MM.1S (cell line): ENCODE measurements at regions not wholly inside any gene's neighbourhood (a gene's known extent, or its start where the extent isn't known, plus 50 kb on each side); places are given as distances from the start of the nearest gene placed in this dataset.

Experiments
- DNase-seq: peaks from one replicate; pipeline ENCODE4 v3.0.0-alpha.2; 2015
- H2AFZ ChIP-seq: fragments of 300-600 bp; sonication (generic); 2 replicates; pipeline ENCODE4 v1.6.0; 2016; ENCODE audit warnings: antibody characterized with exemption, low read length
- H3F3A ChIP-seq: fragments of 300-600 bp; sonication (generic); 2 replicates; pipeline ENCODE4 v1.6.1; 2016; ENCODE audit warnings: mild to moderate bottlenecking, antibody characterized with exemption, low read length, moderate library complexity, mixed read lengths; ENCODE audit not compliant: insufficient read depth
- H3K27ac ChIP-seq: fragments of 300-600 bp; sonication (generic); 2 replicates; pipeline ENCODE4 v1.5.1; 2016; ENCODE audit warnings: mild to moderate bottlenecking, low read length
- H3K27me3 ChIP-seq: fragments of 300-600 bp; sonication (generic); replicated peaks from 2 replicates; pipeline ENCODE4 v1.6.0; 2016; ENCODE audit warnings: low read length; ENCODE audit not compliant: insufficient read depth
- H3K36me3 ChIP-seq: fragments of 300-600 bp; sonication (generic); replicated peaks from 2 replicates; pipeline ENCODE4 v1.6.1; 2016; ENCODE audit warnings: mild to moderate bottlenecking, low read length, mixed read lengths; ENCODE audit not compliant: insufficient read depth
- H3K4me1 ChIP-seq: fragments of 300-600 bp; sonication (generic); 2 replicates; pipeline ENCODE4 v1.6.1; 2016; ENCODE audit warnings: low read length, mixed read lengths
- H3K4me2 ChIP-seq: fragments of 300-600 bp; sonication (generic); 2 replicates; pipeline ENCODE4 v1.6.0; 2016; ENCODE audit warnings: low read depth, low read length
- H3K4me3 ChIP-seq: fragments of 300-600 bp; sonication (generic); 2 replicates; pipeline ENCODE4 v1.5.1; 2016; ENCODE audit warnings: low read length, mixed read lengths
- H3K79me2 ChIP-seq: fragments of 300-600 bp; sonication (generic); 2 replicates; pipeline ENCODE4 v1.6.1; 2016; ENCODE audit warnings: mixed run types, low read length, mixed read lengths
- H3K9ac ChIP-seq: fragments of 300-600 bp; sonication (generic); 2 replicates; pipeline ENCODE4 v1.6.1; 2016; ENCODE audit warnings: low read length, mixed read lengths
- H3K9me2 ChIP-seq: fragments of 300-600 bp; sonication (generic); replicated peaks from 2 replicates; pipeline ENCODE4 v1.6.1; 2016; ENCODE audit warnings: mild to moderate bottlenecking, low read length, mixed read lengths; ENCODE audit not compliant: insufficient read depth
- H3K9me3 ChIP-seq: fragments of 300-600 bp; sonication (generic); replicated peaks from 2 replicates; pipeline ENCODE4 v1.6.1; 2016; ENCODE audit warnings: mild to moderate bottlenecking, low read length, mixed read lengths; ENCODE audit not compliant: insufficient read depth
- H4K20me1 ChIP-seq: fragments of 300-600 bp; sonication (generic); 2 replicates; pipeline ENCODE4 v1.6.1; 2016; ENCODE audit warnings: mild to moderate bottlenecking, low read length, moderate library complexity, mixed read lengths; ENCODE audit not compliant: insufficient read depth
- CTCF ChIP-seq: fragments of 300-600 bp; sonication (generic); IDR thresholded peaks from 2 replicates; pipeline ENCODE4 v1.5.1; 2016; ENCODE audit warnings: antibody characterized with exemption, low read length, mixed read lengths
- EZH2 ChIP-seq: fragments of 300-600 bp; sonication (generic); optimal IDR thresholded peaks from 2 replicates; pipeline ENCODE3; 2017; ENCODE audit warnings: low read depth, mild to moderate bottlenecking, antibody characterized with exemption, low read length, mixed read lengths
- EZH2phosphoT487 ChIP-seq: fragments of 300-600 bp; sonication (generic); IDR thresholded peaks from 2 replicates; pipeline ENCODE4 v1.6.1; 2018; ENCODE audit warnings: antibody characterized with exemption, low read length

- no peak for DNase-seq
- no peaks in the 10 kb centered on the region for H3K36me3 ChIP-seq
- no peaks in the 10 kb centered on the region for H3K79me2 ChIP-seq
- H3K27ac ChIP-seq, result no peak overlapping the region
- no peak overlapping the region for H3K4me3 ChIP-seq
- no peaks in the 10 kb centered on the region for H4K20me1 ChIP-seq
- no peak overlapping the region for H3K4me2 ChIP-seq
- no peaks in the 10 kb centered on the region for H3K27me3 ChIP-seq
- H3K4me1 ChIP-seq, result no peaks in the 10 kb centered on the region
- H3K9me2 ChIP-seq, result no peaks in the 10 kb centered on the region
- no peak overlapping the region for H3K9ac ChIP-seq
- TF ChIP-seq EZH2 (no peak), CTCF (no peak), EZH2phosphoT487 (no peak)
- H2AFZ ChIP-seq, result no peak overlapping the region
- no peaks in the 10 kb centered on the region for H3K9me3 ChIP-seq
- H3F3A ChIP-seq, result no peaks in the 10 kb centered on the region
These were observed 667.4 kb upstream of the NRP1 start for GRCh38 chr10:34001831-34002230.

GRCh38 chr10:34001087-34001580 lies 666.7 kb upstream of the NRP1 start:
- H3K4me3 ChIP-seq, result no peak overlapping the region
- H3K4me1 ChIP-seq, result no peaks in the 10 kb centered on the region
- no peaks in the 10 kb centered on the region for H3K9me2 ChIP-seq
- DNase-seq, result no peak
- no peaks in the 10 kb centered on the region for H3K79me2 ChIP-seq
- no peaks in the 10 kb centered on the region for H3F3A ChIP-seq
- no peaks in the 10 kb centered on the region for H3K27me3 ChIP-seq
- H4K20me1 ChIP-seq, result no peaks in the 10 kb centered on the region
- H3K36me3 ChIP-seq, result no peaks in the 10 kb centered on the region
- TF ChIP-seq EZH2phosphoT487 (no peak), CTCF (no peak), EZH2 (no peak)
- H3K27ac ChIP-seq, result no peak overlapping the region
- H3K9ac ChIP-seq, result no peak overlapping the region
- H3K9me3 ChIP-seq, result no peaks in the 10 kb centered on the region
- no peak overlapping the region for H2AFZ ChIP-seq
- no peak overlapping the region for H3K4me2 ChIP-seq

GRCh38 chr10:33993917-33994316 lies 659.5 kb upstream of the NRP1 start:
- DNase-seq, result no peak
- H3K4me3 ChIP-seq, result no peak overlapping the region
- H4K20me1 ChIP-seq, result no peaks in the 10 kb centered on the region
- TF ChIP-seq CTCF (no peak), EZH2phosphoT487 (no peak), EZH2 (no peak)
- H3K79me2 ChIP-seq, result no peaks in the 10 kb centered on the region
- no peak overlapping the region for H2AFZ ChIP-seq
- no peaks in the 10 kb centered on the region for H3K36me3 ChIP-seq
- no peak overlapping the region for H3K4me2 ChIP-seq
- H3K27me3 ChIP-seq, result no peaks in the 10 kb centered on the region
- H3K9me2 ChIP-seq, result no peaks in the 10 kb centered on the region
- no peaks in the 10 kb centered on the region for H3F3A ChIP-seq
- no peaks in the 10 kb centered on the region for H3K9me3 ChIP-seq
- no peak overlapping the region for H3K27ac ChIP-seq
- no peak overlapping the region for H3K9ac ChIP-seq
- no peaks in the 10 kb centered on the region for H3K4me1 ChIP-seq

GRCh38 chr10:33991924-33992323 lies 657.5 kb upstream of the NRP1 start:
- H3K9me3 ChIP-seq, result no peaks in the 10 kb centered on the region
- TF ChIP-seq EZH2phosphoT487 (no peak), CTCF (no peak), EZH2 (no peak)

More at GRCh38 chr10:33991924-33992323, 657.5 kb upstream of the NRP1 start:
- no peak overlapping the region for H3K27ac ChIP-seq
- no peak overlapping the region for H3K4me3 ChIP-seq
- no peaks in the 10 kb centered on the region for H3F3A ChIP-seq
- no peaks in the 10 kb centered on the region for H3K4me1 ChIP-seq
- H3K9ac ChIP-seq, result no peak overlapping the region
- no peak for DNase-seq
- H3K36me3 ChIP-seq, result no peaks in the 10 kb centered on the region
- H3K79me2 ChIP-seq, result no peaks in the 10 kb centered on the region
- no peaks in the 10 kb centered on the region for H4K20me1 ChIP-seq
- H2AFZ ChIP-seq, result no peak overlapping the region
- no peak overlapping the region for H3K4me2 ChIP-seq
- no peaks in the 10 kb centered on the region for H3K27me3 ChIP-seq
- no peaks in the 10 kb centered on the region for H3K9me2 ChIP-seq
